ENCODE measurements at regions not wholly inside any gene's neighbourhood (a gene's known extent, or its start where the extent isn't known, plus 50 kb on each side); places are given as distances from the start of the nearest gene placed in this dataset.

- no peak for TF ChIP-seq GATA2 (IDR thresholded peaks at IDR 0.05; ENCODE audit: low read depth, low read length)
- no peak for TF ChIP-seq GATA3 (IDR thresholded peaks at IDR 0.05; ENCODE audit: low read depth, low read length)
Measured at GRCh38 chr16:61146429-61146828, 889.8 kb downstream of the CDH8 start.

GRCh38 chr16:61131447-61131846 is 904.8 kb downstream of the CDH8 start:
- TF ChIP-seq GATA3 (IDR thresholded peaks at IDR 0.05; ENCODE audit: low read depth, low read length) (no peak), GATA2 (IDR thresholded peaks at IDR 0.05; ENCODE audit: low read depth, low read length) (no peak)

GRCh38 chr16:61128545-61129323 is 907.5 kb downstream of the CDH8 start:
- TF ChIP-seq GATA2 (IDR thresholded peaks at IDR 0.05; ENCODE audit: low read depth, low read length), result no peak
- no peak for TF ChIP-seq GATA3 (IDR thresholded peaks at IDR 0.05; ENCODE audit: low read depth, low read length)

GRCh38 chr16:61105544-61105943 is 930.7 kb downstream of the CDH8 start:
- TF ChIP-seq GATA3 (IDR thresholded peaks at IDR 0.05; ENCODE audit: low read depth, low read length), result no peak
- TF ChIP-seq GATA2 (IDR thresholded peaks at IDR 0.05; ENCODE audit: low read depth, low read length), result no peak

- TF ChIP-seq GATA3 (IDR thresholded peaks at IDR 0.05; ENCODE audit: low read depth, low read length) (no peak), GATA2 (IDR thresholded peaks at IDR 0.05; ENCODE audit: low read depth, low read length) (no peak)
Measured at GRCh38 chr16:61098505-61098904, 937.7 kb downstream of the CDH8 start.

- TF ChIP-seq GATA2 (IDR thresholded peaks at IDR 0.05; ENCODE audit: low read depth, low read length), result no peak
- TF ChIP-seq GATA3 (IDR thresholded peaks at IDR 0.05; ENCODE audit: low read depth, low read length), result no peak
Measured at GRCh38 chr16:61083711-61084110, 952.5 kb downstream of the CDH8 start.

- TF ChIP-seq GATA2 (IDR thresholded peaks at IDR 0.05; ENCODE audit: low read depth, low read length), result no peak
- no peak for TF ChIP-seq GATA3 (IDR thresholded peaks at IDR 0.05; ENCODE audit: low read depth, low read length)
Measured at GRCh38 chr16:61074324-61074723, 961.9 kb downstream of the CDH8 start.

- no peak for TF ChIP-seq GATA3 (IDR thresholded peaks at IDR 0.05; ENCODE audit: low read depth, low read length)
- no peak for TF ChIP-seq GATA2 (IDR thresholded peaks at IDR 0.05; ENCODE audit: low read depth, low read length)
Measured at GRCh38 chr16:61057635-61058034, 978.6 kb downstream of the CDH8 start.

- TF ChIP-seq GATA2 (IDR thresholded peaks at IDR 0.05; ENCODE audit: low read depth, low read length), result no peak
- no peak for TF ChIP-seq GATA3 (IDR thresholded peaks at IDR 0.05; ENCODE audit: low read depth, low read length)
Measured at GRCh38 chr16:61050547-61050946, 985.7 kb downstream of the CDH8 start.

- no peak for TF ChIP-seq GATA3 (IDR thresholded peaks at IDR 0.05; ENCODE audit: low read depth, low read length)
- no peak for TF ChIP-seq GATA2 (IDR thresholded peaks at IDR 0.05; ENCODE audit: low read depth, low read length)
Measured at GRCh38 chr16:61045931-61046330, 990.3 kb downstream of the CDH8 start.

GRCh38 chr16:61042737-61043136 is 993.5 kb downstream of the CDH8 start:
- TF ChIP-seq GATA2 (IDR thresholded peaks at IDR 0.05; ENCODE audit: low read depth, low read length), result no peak
- TF ChIP-seq GATA3 (IDR thresholded peaks at IDR 0.05; ENCODE audit: low read depth, low read length), result no peak

- TF ChIP-seq GATA3 (IDR thresholded peaks at IDR 0.05; ENCODE audit: low read depth, low read length) (no peak), GATA2 (IDR thresholded peaks at IDR 0.05; ENCODE audit: low read depth, low read length) (no peak)
Measured at GRCh38 chr16:61030616-61031015, 1005.6 kb downstream of the CDH8 start.

GRCh38 chr16:61024180-61024900 is 1011.9 kb downstream of the CDH8 start:
- TF ChIP-seq GATA3 (IDR thresholded peaks at IDR 0.05; ENCODE audit: low read depth, low read length), result no peak
- TF ChIP-seq GATA2 (IDR thresholded peaks at IDR 0.05; ENCODE audit: low read depth, low read length), result no peak

- TF ChIP-seq GATA3 (IDR thresholded peaks at IDR 0.05; ENCODE audit: low read depth, low read length), result no peak
- no peak for TF ChIP-seq GATA2 (IDR thresholded peaks at IDR 0.05; ENCODE audit: low read depth, low read length)
Measured at GRCh38 chr16:61014869-61015268, 1021.4 kb downstream of the CDH8 start.

GRCh38 chr16:61007694-61008093 is 1028.5 kb downstream of the CDH8 start:
- TF ChIP-seq GATA2 (IDR thresholded peaks at IDR 0.05; ENCODE audit: low read depth, low read length), result no peak
- TF ChIP-seq GATA3 (IDR thresholded peaks at IDR 0.05; ENCODE audit: low read depth, low read length), result no peak

Data from SH-SY5Y (cell line).